Skeletal muscle tissue (tissue), 3 donors: ENCODE measurements at regions not wholly inside any gene's neighbourhood (a gene's known extent, or its start where the extent isn't known, plus 50 kb on each side); places are given as distances from the start of the nearest gene placed in this dataset.

ENCODE experiments used
- H3K27ac ChIP-seq: one replicate; pipeline ENCODE4 v1.7.0; 2013; ENCODE audit warnings: mild to moderate bottlenecking, low read depth, low read length, inconsistent platforms
- H3K27me3 ChIP-seq, 3 donors: one replicate each; pipeline ENCODE4 v1.7.0; 2013; ENCODE audit warnings: low read length in 3 of 3; ENCODE audit not compliant: control insufficient read depth in 3 of 3, insufficient read depth in 3 of 3
- H3K36me3 ChIP-seq, 3 donors: one replicate each; pipeline ENCODE4 v1.7.0; 2013; ENCODE audit warnings: low read length in 3 of 3; ENCODE audit not compliant: control insufficient read depth in 3 of 3, insufficient read depth in 3 of 3
- H3K4me1 ChIP-seq, 3 donors: one replicate each; pipeline ENCODE4 v1.7.0; 2013; ENCODE audit warnings: low read length in 3 of 3, mild to moderate bottlenecking in 3 of 3; ENCODE audit not compliant: control insufficient read depth in 3 of 3, insufficient read depth in 3 of 3
- H3K4me3 ChIP-seq, 3 donors: one replicate each; pipeline ENCODE4 v1.7.0; 2013; ENCODE audit warnings: low read length in 3 of 3
- H3K9ac ChIP-seq, 3 donors: one replicate each; pipeline ENCODE4 v1.7.0; 2013; ENCODE audit warnings: low read length in 3 of 3, mild to moderate bottlenecking in 3 of 3, moderate library complexity in 2 of 3, low read depth in 1 of 3
- H3K9me3 ChIP-seq, 3 donors: one replicate each; pipeline ENCODE4 v1.7.0; 2013; ENCODE audit warnings: low read length in 3 of 3; ENCODE audit not compliant: control insufficient read depth in 3 of 3
- donor health status: Osteomylitis.

DNA sequence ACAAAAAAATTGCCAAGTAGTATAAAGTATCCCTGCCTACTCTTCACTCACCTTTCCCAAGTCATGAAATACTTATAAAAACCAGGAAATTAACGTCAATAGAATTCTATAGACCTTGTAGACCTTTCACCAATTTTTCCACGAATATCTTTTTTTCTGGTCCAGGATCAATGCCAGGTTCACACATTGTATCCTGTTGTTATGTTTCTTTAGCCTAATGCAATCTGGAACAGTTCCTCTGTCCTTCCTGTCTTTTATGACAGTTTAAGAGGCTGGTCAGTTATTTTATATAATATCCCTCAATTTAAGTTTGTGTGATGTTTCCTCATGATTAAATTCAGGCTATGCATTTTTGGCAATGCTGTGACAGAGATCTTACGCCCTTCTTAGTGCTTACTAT, 63.2 kb upstream of the MAGI1 start:
- Histone ChIP-seq H3K9me3 (no peaks in the 10 kb centered on the region), H3K27me3 (no peaks in the 10 kb centered on the region), H3K27ac (no peak overlapping the region), H3K4me3 (no peak overlapping the region), H3K4me1 (no peaks in the 10 kb centered on the region), H3K9ac (no peak overlapping the region), H3K36me3 (no peaks in the 10 kb centered on the region)

DNA sequence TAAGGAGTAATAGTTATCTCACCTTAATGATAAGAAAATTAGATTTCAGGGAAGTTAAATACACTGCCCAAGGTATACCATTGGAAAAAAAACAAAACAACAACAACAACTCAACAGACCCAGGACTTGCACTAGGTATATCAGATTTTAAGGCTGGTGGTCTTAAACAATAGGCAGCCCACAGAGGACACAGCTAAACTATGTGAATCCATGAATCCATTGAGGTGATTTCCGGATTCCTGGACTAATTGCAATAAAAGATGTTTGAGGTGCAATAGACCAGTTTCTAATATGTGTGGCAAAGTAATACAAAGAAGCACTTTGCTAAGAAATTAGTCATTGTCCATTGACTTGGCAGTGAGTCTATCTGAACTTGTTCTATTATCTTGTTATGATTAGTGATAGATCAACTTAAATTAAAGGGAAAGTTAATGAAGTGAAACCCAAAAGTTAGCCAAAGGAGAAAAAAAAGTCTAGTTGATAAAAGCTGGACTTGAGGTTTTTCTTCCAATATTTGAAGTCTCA, 60.9 kb upstream of the MAGI1 start:
- Histone ChIP-seq H3K27me3 (no peaks in the 10 kb centered on the region), H3K4me3 (no peak overlapping the region), H3K27ac (no peak overlapping the region), H3K36me3 (no peaks in the 10 kb centered on the region), H3K9me3 (no peaks in the 10 kb centered on the region), H3K9ac (no peak overlapping the region), H3K4me1 (no peaks in the 10 kb centered on the region)

DNA sequence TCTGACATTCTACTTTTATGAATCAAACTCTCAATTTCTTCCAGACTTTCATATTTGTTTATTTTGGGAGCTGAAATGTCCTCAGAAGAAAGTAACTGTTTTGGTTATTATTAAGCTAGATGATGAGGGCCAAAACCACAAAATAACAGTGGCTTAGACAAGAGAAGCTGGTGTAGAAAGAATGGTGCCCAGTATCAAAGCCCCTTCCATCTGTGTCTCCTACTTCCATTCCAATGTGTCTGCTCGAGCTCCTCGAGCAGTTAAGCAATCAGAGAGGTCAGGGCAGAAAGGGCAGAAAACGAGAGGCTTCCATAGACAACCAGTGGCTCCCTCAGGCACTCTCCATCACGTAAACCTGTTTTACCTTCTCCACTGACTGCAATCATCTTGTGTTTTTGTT, 59.7 kb upstream of the MAGI1 start:
- H3K4me3 ChIP-seq: no peak overlapping the region
- no peak overlapping the region for H3K27ac ChIP-seq
- H3K36me3 ChIP-seq: no peaks in the 10 kb centered on the region
- H3K4me1 ChIP-seq: no peaks in the 10 kb centered on the region
- no peak overlapping the region for H3K9ac ChIP-seq
- H3K9me3 ChIP-seq: no peaks in the 10 kb centered on the region
- no peaks in the 10 kb centered on the region for H3K27me3 ChIP-seq

DNA sequence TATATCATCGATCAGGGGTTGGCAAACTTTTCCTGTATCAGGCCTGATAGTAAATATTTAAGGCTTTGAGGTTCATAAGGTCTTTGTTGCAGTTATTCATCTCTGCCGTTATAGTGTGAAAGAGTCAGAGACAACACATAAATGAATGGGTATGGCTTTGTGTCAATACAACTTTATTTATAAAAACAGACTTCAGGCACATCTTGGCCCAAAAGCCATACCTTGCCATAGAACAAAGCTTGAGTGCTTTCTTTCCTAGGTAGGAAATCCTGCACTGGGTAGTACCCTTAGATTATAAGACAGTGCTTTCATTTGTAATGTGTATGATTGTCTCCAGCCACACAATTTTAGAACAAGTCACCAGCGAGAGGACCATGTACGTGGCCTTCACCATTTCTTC, 58.9 kb upstream of the MAGI1 start:
- Histone ChIP-seq H3K27me3 (no peaks in the 10 kb centered on the region), H3K9me3 (no peaks in the 10 kb centered on the region), H3K4me1 (no peaks in the 10 kb centered on the region), H3K27ac (no peak overlapping the region), H3K36me3 (no peaks in the 10 kb centered on the region), H3K4me3 (no peak overlapping the region), H3K9ac (no peak overlapping the region)

DNA sequence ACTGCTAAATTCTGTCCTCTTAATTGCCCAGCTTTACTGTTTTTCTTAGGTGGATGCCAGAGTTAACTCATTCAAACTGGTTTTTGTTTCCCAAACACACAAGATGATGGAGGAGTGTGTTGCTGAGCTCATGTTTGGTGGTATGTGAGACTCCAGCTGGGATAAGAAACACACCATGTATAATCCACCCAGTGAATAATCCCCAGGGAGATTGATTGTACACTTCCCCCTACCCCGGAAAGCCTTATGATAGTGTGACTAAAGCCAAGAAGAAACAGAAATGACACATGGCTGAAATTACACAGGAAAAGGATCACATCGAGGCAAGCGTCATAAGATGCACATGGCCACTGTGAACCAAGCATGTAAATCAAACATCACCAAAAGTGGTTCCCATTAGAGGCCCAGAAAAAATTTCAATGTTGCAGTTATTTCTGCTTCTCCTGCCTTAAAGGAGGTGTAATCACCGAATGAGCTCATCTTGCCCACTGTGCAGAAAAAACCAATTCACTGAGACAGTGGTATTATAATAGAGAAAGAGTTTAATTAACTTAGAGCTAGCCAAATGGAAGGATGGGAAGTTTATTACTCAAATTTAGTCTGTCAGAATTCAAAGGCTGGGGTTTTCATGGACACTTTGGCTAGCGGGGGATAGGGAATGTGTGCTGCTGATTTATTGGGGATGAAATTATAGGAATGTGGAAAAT, 56.7 kb upstream of the MAGI1 start:
- Histone ChIP-seq H3K9me3 (no peaks in the 10 kb centered on the region), H3K36me3 (no peaks in the 10 kb centered on the region), H3K27me3 (no peaks in the 10 kb centered on the region), H3K4me3 (no peak overlapping the region), H3K27ac (no peak overlapping the region), H3K4me1 (no peaks in the 10 kb centered on the region), H3K9ac (no peak overlapping the region)

DNA sequence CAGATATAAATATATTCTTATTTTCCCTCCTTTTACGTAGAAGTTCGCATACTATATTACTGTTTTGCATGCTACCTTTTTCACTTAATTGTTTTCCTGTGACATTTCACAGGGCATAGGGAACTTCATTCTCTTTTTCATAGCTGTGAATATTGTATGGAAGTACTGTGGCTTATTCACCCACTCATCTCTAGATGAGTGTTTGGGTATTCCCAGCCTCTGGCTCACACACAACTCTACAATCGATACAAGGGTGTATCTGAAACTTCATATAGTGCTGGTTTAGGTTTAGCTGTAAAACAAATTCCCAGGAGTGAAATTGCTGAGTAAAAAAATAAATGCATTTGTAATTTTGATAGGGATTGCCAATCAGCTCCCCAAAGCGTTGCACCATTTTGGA, 55.3 kb upstream of the MAGI1 start:
- Histone ChIP-seq H3K4me1 (no peaks in the 10 kb centered on the region), H3K27ac (no peak overlapping the region), H3K27me3 (no peaks in the 10 kb centered on the region), H3K4me3 (no peak overlapping the region), H3K9ac (no peak overlapping the region), H3K9me3 (no peaks in the 10 kb centered on the region), H3K36me3 (no peaks in the 10 kb centered on the region)

DNA sequence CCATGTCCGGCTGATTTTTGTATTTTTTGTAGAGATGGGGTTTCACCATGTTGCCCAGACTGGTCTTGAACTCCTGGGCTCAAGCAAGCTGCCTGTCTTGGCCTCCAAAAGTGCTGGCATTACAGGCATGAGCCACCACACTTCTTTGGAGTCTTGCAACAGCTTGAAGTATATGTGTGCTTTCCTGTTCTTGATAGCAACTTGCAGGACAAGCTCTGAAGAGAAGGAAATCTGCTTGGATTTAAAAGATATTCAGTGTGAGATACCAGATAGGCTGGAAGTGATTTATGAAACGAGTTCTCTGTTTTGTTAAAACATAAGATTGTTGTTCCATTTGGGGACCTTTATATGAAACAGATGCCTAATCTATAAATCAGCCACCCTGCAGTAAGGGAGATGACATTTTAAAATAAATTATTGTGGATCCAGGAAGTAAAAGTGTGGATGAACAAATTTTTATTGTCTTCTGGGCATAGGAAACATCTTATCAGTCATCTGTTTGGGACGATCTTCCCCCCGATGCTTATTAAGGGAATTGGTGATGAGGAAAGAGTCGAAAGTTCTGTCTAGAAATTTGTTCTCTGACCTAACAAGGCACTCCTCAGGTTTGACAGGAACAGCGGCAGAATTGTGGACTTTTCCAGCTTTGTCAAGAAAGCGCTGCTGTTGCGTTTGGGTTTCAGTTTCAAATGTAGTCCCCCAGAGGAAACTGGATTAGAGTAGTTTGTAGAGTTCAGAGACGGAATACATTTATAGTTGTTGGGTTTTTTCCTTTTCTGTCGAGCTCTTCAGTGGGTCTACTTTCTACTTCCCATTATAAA, 53.7 kb upstream of the MAGI1 start:
- H3K27me3 ChIP-seq: no peaks in the 10 kb centered on the region
- no peak overlapping the region for H3K27ac ChIP-seq
- H3K36me3 ChIP-seq: no peaks in the 10 kb centered on the region
- H3K9ac ChIP-seq: no peak overlapping the region
- peak overlapping the region in 1 of 3 donors; percentile 1 for H3K4me3 ChIP-seq
- no peaks in the 10 kb centered on the region for H3K9me3 ChIP-seq
- H3K4me1 ChIP-seq: no peaks in the 10 kb centered on the region
